Central memory CD8-positive, alpha-beta T cell (primary cell): ENCODE measurements at regions not wholly inside any gene's neighbourhood (a gene's known extent, or its start where the extent isn't known, plus 50 kb on each side); places are given as distances from the start of the nearest gene placed in this dataset.

ENCODE experiments used
- ATAC-seq: fragments of 150-1000 bp; cut with Tn5 transposase; replicated peaks from 2 replicates; pipeline ENCODE4 v1.10.0; 2022; ENCODE audit warnings: mild to moderate bottlenecking, moderate FRiP score, moderate number of reproducible peaks; ENCODE audit not compliant: poor library complexity, severe bottlenecking; ENCODE audit errors: extremely low read depth
- DNase-seq, 2 donors: peaks; one replicate each; pipeline ENCODE4 v3.0.0; 2021; ENCODE audit warnings: low spot score in 2 of 2
- H3K27ac Mint-ChIP-seq: one replicate; pipeline ENCODE4 v1.8.0; 2022; ENCODE audit warnings: low read depth, mild to moderate bottlenecking, moderate library complexity, mixed read lengths
- H3K27me3 Mint-ChIP-seq: one replicate; pipeline ENCODE4 v1.8.0; 2022; ENCODE audit warnings: mixed read lengths
- H3K36me3 Mint-ChIP-seq: one replicate; pipeline ENCODE4 v1.8.0; 2022; ENCODE audit warnings: mild to moderate bottlenecking, moderate library complexity, mixed read lengths; ENCODE audit not compliant: insufficient read depth
- H3K4me1 Mint-ChIP-seq: one replicate; pipeline ENCODE4 v1.8.0; 2022; ENCODE audit warnings: mixed read lengths
- H3K4me3 Mint-ChIP-seq: one replicate; pipeline ENCODE4 v1.8.0; 2022; ENCODE audit warnings: mild to moderate bottlenecking, moderate library complexity, mixed read lengths
- H3K9me3 Mint-ChIP-seq: one replicate; pipeline ENCODE4 v1.8.0; 2022; ENCODE audit warnings: mixed read lengths

DNA sequence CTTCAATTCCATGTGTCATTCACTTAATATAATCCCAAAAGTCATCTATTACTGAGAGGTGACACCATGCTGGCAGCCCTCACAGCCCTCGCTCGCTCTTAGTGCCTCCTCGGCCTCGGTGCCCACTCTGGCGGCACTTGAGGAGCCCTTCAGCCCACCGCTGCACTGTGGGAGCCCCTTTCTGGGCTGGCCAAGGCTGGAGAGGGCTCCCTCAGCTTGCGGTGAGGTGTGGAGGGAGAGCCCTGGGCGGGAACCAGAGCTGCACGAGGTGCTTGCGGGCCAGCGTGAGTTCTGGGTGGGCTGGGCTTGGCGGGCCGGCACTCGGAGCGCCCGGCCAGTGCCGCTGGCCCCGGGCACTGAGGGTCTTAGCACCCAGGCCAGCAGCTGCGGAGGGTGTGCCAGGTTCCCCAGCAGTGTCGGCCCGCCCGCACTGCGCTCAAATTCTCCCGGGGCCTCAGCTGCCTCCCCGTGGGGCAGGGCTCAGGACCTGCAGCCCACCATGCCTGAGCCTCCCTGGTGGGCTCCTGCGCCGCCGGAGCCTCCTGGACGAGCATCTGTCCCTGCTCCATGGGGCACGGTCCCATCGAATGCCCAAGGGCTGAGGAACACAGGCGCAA lies 374.1 kb downstream of the ELAVL2 start:
- ATAC-seq = no peak
- DNase-seq = no peak
- H3K9me3 Mint-ChIP-seq = peaks cover 8% of the 10 kb centered on the region
- no peaks in the 10 kb centered on the region for H3K27me3 Mint-ChIP-seq
- H3K4me3 Mint-ChIP-seq = no peak overlapping the region
- H3K4me1 Mint-ChIP-seq = no peaks in the 10 kb centered on the region
- H3K27ac Mint-ChIP-seq = no peak overlapping the region
- no peaks in the 10 kb centered on the region for H3K36me3 Mint-ChIP-seq

GRCh38 chr9:23464275-23464674 lies 361.8 kb downstream of the ELAVL2 start:
- no peak for ATAC-seq
- peaks cover 30% of the 10 kb centered on the region for H3K9me3 Mint-ChIP-seq
- H3K36me3 Mint-ChIP-seq = no peaks in the 10 kb centered on the region
- no peak for DNase-seq
- H3K27me3 Mint-ChIP-seq = no peaks in the 10 kb centered on the region
- H3K27ac Mint-ChIP-seq = no peak overlapping the region
- no peak overlapping the region for H3K4me3 Mint-ChIP-seq
- H3K4me1 Mint-ChIP-seq = no peaks in the 10 kb centered on the region

GRCh38 chr9:23467276-23467675 lies 358.8 kb downstream of the ELAVL2 start:
- Mint-ChIP-seq H3K27ac (no peak overlapping the region), H3K36me3 (no peaks in the 10 kb centered on the region), H3K27me3 (no peaks in the 10 kb centered on the region), H3K4me1 (no peaks in the 10 kb centered on the region), H3K4me3 (no peak overlapping the region), H3K9me3 (peaks cover 31% of the 10 kb centered on the region)
- DNase-seq = no peak
- no peak for ATAC-seq

- Mint-ChIP-seq H3K9me3 (peaks cover 22% of the 10 kb centered on the region), H3K36me3 (no peaks in the 10 kb centered on the region), H3K27ac (no peak overlapping the region), H3K4me1 (no peaks in the 10 kb centered on the region), H3K27me3 (no peaks in the 10 kb centered on the region), H3K4me3 (no peak overlapping the region)
- DNase-seq (no peak), ATAC-seq (no peak)
Measured at GRCh38 chr9:23477908-23478307, 348.1 kb downstream of the ELAVL2 start.

GRCh38 chr9:23483566-23483965 lies 342.5 kb downstream of the ELAVL2 start:
- DNase-seq (no peak), ATAC-seq (no peak)
- Mint-ChIP-seq H3K27ac (no peak overlapping the region), H3K36me3 (no peaks in the 10 kb centered on the region), H3K4me1 (no peaks in the 10 kb centered on the region), H3K4me3 (no peak overlapping the region), H3K9me3 (peaks cover 10% of the 10 kb centered on the region), H3K27me3 (no peaks in the 10 kb centered on the region)

- ATAC-seq = no peak
- no peak overlapping the region for H3K4me3 Mint-ChIP-seq
- no peaks in the 10 kb centered on the region for H3K9me3 Mint-ChIP-seq
- no peaks in the 10 kb centered on the region for H3K27me3 Mint-ChIP-seq
- no peaks in the 10 kb centered on the region for H3K36me3 Mint-ChIP-seq
- no peaks in the 10 kb centered on the region for H3K4me1 Mint-ChIP-seq
- H3K27ac Mint-ChIP-seq = no peak overlapping the region
- DNase-seq = no peak
Measured at GRCh38 chr9:23492126-23493002, 333.7 kb downstream of the ELAVL2 start.

DNA sequence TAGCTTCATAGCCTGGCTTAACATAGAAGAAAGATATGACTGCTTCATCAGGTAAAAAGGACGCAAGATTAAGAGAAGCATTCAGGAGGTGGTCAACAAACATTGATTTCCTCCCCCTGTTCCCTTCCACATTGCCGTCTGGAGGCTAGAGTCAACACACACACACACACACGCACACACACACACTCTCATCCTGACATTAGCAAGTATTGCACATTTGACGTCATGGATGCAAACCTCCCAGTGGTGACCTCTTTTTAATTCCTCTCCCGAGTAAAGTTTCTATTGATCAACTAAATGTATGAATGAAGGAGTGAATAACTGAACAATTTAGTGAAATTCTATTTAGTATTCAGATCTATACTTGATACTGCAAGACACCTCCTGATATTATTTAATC lies 332.8 kb downstream of the ELAVL2 start:
- ATAC-seq = no peak
- Mint-ChIP-seq H3K27ac (no peak overlapping the region), H3K4me1 (no peaks in the 10 kb centered on the region)

DNA sequence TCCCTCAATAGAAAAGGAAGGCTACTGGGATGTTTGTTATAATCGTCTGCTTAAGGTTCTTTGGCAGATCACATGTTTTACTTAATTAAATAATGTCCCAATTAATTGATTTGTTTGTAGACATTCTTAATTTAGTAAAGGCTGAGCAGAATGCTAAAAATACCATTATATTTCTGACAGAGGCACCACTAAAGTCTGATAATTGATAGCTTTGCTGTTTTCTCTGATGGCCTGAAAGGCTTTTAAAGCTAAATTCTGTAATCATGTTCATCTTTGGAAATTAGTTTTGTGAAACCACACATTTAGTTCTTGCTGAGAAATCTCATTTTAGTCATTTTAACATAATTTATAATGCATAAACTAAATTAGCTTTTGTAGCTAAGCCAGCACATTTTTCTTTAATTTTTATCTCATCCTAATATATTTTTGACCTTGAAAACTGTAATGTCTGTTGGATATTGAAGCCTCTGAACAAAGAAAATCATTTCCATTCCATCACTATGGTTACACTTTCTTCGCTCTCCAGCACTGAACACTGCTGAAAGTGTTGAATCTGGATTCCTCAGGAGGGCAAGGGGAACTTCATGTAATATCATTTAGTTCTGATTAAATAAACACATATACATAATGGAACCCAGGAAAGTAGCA lies 329.4 kb downstream of the ELAVL2 start:
- Mint-ChIP-seq H3K4me3 (no peak overlapping the region), H3K36me3 (no peaks in the 10 kb centered on the region), H3K9me3 (peaks cover 15% of the 10 kb centered on the region), H3K4me1 (no peaks in the 10 kb centered on the region), H3K27ac (no peak overlapping the region), H3K27me3 (no peaks in the 10 kb centered on the region)
- DNase-seq = no peak
- ATAC-seq = no peak

More for the DNA sequence above, 332.8 kb downstream of the ELAVL2 start:
- Mint-ChIP-seq H3K36me3 (no peaks in the 10 kb centered on the region), H3K9me3 (peaks cover 6% of the 10 kb centered on the region), H3K4me3 (no peak overlapping the region), H3K27me3 (no peaks in the 10 kb centered on the region)
- no peak for DNase-seq

GRCh38 chr9:23497137-23497504 lies 328.9 kb downstream of the ELAVL2 start:
- H3K4me3 Mint-ChIP-seq = no peak overlapping the region
- H3K27me3 Mint-ChIP-seq = no peaks in the 10 kb centered on the region
- ATAC-seq = no peak
- H3K27ac Mint-ChIP-seq = no peak overlapping the region
- no peaks in the 10 kb centered on the region for H3K36me3 Mint-ChIP-seq
- peaks cover 16% of the 10 kb centered on the region for H3K9me3 Mint-ChIP-seq
- H3K4me1 Mint-ChIP-seq = no peaks in the 10 kb centered on the region
- DNase-seq = no peak

DNA sequence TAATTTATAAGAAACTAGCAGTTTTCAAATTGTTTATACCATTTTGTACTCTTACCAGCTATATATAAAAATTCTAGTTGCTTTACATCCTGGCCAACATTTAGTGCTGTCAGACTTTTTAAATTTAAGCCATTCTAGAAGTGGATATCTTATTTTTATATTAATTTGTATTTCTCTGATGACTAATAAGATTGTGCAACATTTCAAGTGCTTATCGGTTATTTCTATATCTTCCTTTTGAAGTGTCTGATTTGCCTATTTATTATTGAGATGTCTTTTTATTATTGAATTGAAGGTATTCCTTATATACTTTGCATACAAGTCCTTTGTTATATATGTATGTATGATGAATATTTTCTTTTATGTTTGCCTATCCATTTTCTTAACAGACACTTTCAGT lies 324.0 kb downstream of the ELAVL2 start:
- Mint-ChIP-seq H3K9me3 (peaks cover 22% of the 10 kb centered on the region), H3K36me3 (no peaks in the 10 kb centered on the region), H3K4me1 (no peaks in the 10 kb centered on the region), H3K27ac (no peak overlapping the region), H3K4me3 (no peak overlapping the region), H3K27me3 (no peaks in the 10 kb centered on the region)
- no peak for DNase-seq
- no peak for ATAC-seq

DNA sequence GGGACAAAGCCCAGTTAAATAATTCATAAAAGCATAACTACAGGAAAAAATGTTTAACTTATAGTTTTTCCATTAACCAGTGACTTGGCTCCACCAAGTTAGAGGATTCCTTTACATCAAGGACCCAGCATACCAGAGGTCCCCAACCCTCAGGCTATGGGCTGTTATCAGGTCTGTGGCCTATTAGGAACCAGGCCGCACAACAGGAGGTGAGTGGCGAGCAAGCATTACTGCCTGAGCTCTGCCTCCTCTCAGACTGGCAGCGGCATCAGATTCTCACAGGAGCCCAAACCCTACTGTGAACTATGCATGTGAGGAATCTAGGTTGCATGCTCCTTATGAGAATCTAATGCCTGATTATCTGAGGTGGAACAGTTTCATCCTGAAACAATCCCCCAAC lies 303.1 kb downstream of the ELAVL2 start:
- H3K27ac Mint-ChIP-seq = no peak overlapping the region
- H3K36me3 Mint-ChIP-seq = no peaks in the 10 kb centered on the region
- H3K4me3 Mint-ChIP-seq = no peak overlapping the region
- H3K27me3 Mint-ChIP-seq = no peaks in the 10 kb centered on the region
- DNase-seq (no peak), ATAC-seq (no peak)
- H3K4me1 Mint-ChIP-seq = no peaks in the 10 kb centered on the region
- peaks cover 10% of the 10 kb centered on the region for H3K9me3 Mint-ChIP-seq

GRCh38 chr9:23524607-23525155 lies 301.4 kb downstream of the ELAVL2 start:
- DNase-seq = no peak
- Mint-ChIP-seq H3K4me3 (no peak overlapping the region), H3K9me3 (peaks cover 11% of the 10 kb centered on the region), H3K27ac (no peak overlapping the region), H3K4me1 (no peaks in the 10 kb centered on the region), H3K27me3 (no peaks in the 10 kb centered on the region), H3K36me3 (no peaks in the 10 kb centered on the region)
- no peak for ATAC-seq
